HG03521 (cell line): ENCODE measurements at regions not wholly inside any gene's neighbourhood (a gene's known extent, or its start where the extent isn't known, plus 50 kb on each side); places are given as distances from the start of the nearest gene placed in this dataset.

Experiments
- ATAC-seq: cut with Tn5 transposase; IDR thresholded peaks from one replicate; pipeline ENCODE4 v1.9.1; 2021; ENCODE audit warnings: mild to moderate bottlenecking, moderate library complexity; ENCODE audit not compliant: unreplicated experiment

DNA sequence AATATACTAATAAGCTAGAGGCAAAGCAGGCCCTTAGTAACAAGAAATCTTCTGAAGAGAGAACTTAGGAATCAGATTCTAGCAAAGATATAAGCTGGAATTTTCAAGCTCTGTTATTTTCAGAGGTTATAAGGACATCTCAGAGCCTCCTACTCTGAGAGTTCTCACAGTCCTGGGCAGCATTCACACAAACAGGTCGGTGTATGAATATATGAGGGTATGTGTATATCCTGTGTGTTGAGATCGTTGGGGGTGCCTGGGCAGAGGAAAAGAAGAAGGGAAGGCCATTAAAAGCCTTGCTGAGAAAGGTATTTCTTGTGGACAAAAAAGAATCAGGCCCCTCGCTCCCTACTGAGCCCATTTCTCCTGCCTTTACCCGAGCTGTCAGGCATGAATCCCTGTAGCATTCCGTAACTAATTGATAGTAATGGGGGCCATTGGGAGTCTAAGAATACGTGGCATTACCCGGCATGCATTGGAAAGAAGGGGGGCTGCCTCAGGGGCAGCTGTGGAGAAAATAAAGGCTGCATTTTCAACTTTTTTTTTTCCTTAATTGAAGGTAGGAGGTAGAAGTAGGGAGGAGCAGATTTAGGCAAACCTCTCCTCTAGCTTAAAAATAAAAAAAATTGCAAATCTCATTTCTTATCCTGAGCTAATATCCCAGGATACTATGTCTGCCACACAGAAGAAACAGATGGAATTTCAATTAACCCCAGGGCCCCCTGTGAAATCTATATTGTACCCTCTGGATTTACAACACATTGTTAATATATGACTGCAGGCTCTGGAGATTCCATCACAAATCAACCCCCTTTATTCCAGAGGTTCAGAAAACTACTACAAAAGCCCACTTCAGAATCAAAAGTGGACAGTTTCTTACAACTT is 103.8 kb downstream of the GTPBP8 start:
- ATAC-seq, result no peak

GRCh38 chr3:113096188-113096892 is 105.6 kb downstream of the GTPBP8 start:
- ATAC-seq, result no peak

DNA sequence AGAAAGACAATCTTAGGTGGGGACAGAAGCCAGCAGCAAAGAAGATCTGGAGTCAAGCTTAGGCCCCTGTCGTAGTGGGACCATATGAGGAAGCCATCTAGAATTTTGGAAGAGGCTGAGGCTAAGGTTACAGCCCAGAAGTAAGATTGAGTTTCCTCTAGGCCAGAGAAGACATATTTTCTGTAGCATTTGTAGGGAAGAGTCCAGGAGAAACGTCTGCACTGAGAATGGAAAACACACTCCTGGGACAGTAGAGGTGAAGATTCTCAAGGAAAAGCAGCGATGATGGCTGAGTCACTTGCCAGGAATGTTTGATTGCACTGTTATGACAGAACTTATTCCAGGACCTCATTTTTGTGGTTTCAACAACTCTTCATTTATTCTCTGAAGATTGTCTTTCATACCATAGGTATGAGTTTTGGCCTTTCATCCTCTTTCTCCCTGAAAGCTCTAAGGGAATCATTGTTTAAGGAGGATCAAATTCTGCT is 107.2 kb downstream of the GTPBP8 start:
- ATAC-seq, result no peak

DNA sequence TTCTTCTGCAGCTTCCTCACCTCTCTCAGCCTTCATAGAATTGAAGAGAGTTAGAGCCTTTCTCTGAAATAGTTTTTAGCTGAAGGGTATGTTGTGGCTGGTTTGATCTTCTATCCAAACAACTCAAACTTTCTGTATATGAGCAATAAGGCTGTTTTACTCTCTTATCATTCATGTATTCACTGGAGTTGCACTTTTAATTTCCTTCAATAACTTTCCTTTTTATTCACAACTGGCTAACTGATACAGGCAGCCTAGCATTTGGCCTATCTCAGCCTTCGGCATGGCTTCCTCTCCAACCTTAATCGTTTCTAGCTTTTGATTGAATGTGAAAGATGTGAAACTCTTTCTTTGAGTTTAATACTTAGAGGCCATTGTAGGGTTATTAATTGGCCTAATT is 109.3 kb downstream of the GTPBP8 start:
- ATAC-seq, result no peak

GRCh38 chr3:113103588-113103987 is 107.8 kb upstream of the BOC start:
- no peak for ATAC-seq

- ATAC-seq, result no peak
Measured at GRCh38 chr3:113104357-113105092, 106.8 kb upstream of the BOC start.

GRCh38 chr3:113105093-113105449 is 106.3 kb upstream of the BOC start:
- ATAC-seq, result no peak

GRCh38 chr3:113105966-113106660 is 105.2 kb upstream of the BOC start:
- ATAC-seq, result no peak

DNA sequence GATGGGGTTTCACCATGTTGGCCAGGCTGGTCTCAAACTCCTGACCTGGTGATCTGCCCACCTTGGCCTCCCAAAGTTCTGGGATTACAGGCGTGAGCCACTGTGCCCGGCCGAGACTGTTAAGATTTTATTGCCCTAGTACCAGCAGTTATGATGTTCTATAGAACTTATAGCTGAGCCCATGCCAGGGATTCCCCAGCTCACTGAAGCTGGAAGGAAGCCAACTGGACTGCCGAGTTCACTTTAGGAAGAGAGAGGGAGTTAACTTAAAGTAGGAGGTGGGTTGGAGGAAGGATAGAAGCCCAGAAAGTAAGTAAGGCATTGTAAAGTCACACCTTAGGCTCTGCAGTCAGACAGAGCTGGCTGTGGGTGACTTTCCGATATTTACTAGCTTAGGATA is 101.1 kb upstream of the BOC start:
- ATAC-seq, result no peak

DNA sequence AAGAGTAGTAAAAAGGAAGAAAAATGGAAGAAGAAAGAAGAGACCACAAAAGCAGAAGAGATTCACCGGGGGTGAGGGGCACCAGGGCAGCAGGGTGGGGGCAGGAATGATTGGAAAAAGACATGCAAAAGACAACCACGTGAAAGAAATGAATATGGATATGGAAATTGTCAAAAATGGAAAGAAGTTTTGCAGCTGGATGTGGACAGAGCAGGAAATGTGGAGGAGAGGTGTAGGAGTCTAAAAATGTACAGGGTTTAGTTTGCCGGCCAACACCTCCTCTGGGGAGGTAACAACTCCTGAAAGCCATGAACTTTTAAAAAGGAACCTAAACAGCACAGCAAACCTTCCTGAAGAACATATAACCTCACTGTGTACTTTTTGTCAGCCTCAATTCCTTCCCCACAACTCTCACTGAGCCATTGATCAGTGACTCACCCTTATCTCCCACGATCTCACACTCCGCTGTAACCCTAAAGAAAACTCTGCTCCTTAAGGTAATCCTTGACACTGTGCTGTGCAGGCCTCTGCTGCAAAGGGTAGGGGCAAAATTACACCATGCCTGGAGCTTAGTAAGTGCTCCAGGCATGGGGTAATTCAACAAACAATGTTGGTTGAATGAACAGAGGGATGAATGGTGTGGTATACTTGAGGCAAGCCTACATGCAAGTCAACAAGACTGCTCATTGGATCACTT is 100.2 kb upstream of the BOC start:
- no peak for ATAC-seq

GRCh38 chr3:113113361-113113760 is 98.0 kb upstream of the BOC start:
- no peak for ATAC-seq

GRCh38 chr3:113117511-113118234 is 93.7 kb upstream of the BOC start:
- no peak for ATAC-seq

- no peak for ATAC-seq
Measured at GRCh38 chr3:113118336-113118735, 93.0 kb upstream of the BOC start.

DNA sequence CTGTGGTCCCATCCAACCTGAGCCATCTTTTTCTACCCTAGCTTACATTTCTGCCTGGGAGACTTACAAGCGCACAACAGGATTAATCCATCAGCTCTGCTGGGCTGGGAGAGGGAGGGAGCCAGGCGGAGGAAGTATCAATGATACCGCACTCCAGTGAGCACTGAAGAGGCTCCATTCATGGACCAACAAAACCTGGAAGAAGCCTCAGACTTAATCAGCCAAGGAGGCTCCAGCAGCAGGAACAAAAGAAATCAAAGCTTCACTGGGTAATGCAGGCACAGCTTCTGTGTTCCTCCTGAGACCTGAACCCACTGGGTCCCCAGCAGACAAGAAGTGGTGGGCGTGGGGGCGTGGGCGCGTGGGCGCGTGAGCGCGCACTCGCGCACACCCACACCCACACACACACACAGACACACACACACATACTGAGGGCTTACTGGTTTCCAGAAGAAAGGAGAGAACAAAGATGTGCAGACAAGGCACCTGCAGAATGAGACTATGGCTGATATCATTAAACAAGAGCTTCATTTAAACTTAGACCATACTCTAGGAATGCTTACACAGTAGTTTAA is 87.0 kb upstream of the BOC start:
- ATAC-seq, result no peak

GRCh38 chr3:113125951-113126350 is 85.4 kb upstream of the BOC start:
- ATAC-seq, result no peak

DNA sequence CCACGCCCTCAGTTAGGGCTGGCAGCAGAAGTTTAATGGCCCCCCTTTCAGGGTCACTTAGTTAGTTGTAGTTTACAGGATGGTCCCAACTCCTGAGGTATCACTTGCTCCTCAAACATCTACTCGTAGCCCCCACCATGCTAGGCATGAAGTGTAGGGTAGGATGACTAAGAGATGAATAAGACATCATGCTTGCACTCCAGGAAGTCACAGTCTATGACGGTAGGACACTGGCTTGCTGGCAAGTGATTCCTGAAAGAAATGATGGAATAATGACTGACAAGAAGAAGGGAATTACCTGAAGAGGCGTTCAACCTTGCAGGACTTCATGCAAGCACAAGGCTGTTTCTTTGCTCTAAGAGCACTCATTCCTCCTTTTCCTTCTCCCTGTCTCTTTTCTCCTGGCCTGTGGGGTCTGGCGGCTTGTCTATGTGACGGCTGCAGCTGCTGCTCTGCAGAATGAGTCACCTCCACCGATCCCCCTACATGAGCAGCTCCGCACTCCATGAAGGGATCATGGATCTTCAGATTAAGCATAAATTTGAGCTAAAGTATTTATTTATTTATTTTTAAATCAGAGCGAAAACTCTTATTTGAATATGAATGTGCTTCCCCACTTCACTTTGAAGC is 82.9 kb upstream of the BOC start:
- no peak for ATAC-seq

GRCh38 chr3:113129168-113129567 is 82.2 kb upstream of the BOC start:
- no peak for ATAC-seq

DNA sequence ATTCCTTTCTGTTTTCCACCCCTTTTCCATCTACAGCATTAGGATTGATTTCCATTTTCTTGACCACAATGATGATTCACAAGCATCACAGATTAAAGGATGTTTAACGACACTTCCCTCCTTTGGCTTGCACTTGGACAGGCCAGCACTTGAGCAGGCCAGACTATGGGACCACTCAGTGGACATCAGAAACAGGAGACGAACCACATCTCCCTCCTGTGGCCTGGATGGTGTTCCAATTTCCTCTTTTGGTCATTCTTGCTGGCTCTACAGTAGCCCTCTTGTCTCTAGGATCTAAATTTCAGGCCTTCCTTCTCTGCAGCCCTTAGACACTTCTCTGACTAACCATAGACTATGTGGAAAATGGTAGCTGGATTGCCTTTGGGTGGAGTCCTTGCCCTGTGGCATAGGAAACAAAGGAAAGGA is 78.8 kb upstream of the BOC start:
- no peak for ATAC-seq

- ATAC-seq, result no peak
Measured at GRCh38 chr3:113133140-113133539, 78.2 kb upstream of the BOC start.
